Lower leg skin (tissue), 4 donors: ENCODE measurements at regions not wholly inside any gene's neighbourhood (a gene's known extent, or its start where the extent isn't known, plus 50 kb on each side); places are given as distances from the start of the nearest gene placed in this dataset.
A peak's percentile ranks its signal among the peaks of the same experiment; 100 is the strongest.
"Not testable (repeated sequence)": the region's sequence is repeated elsewhere in the genome, so short reads cannot be mapped to it uniquely, and the experiment has no call there.

ENCODE experiments used
- DNase-seq, 2 donors: peaks; one replicate each; pipeline ENCODE4 v3.0.0-alpha.2; 2019; ENCODE audit warnings: low spot score in 2 of 2
- H3K4me3 ChIP-seq: fragments of 200-600 bp; sonication (generic); 2 replicates; pipeline ENCODE4 v1.5.1; 2017; ENCODE audit warnings: mild to moderate bottlenecking, low read depth; ENCODE audit not compliant: poor library complexity, severe bottlenecking
- CTCF ChIP-seq, 3 donors: fragments of 450-650 bp; IDR thresholded peaks; one replicate each; pipeline ENCODE4 v1.5.1; 2016; ENCODE audit warnings: antibody characterized with exemption in 3 of 3, mild to moderate bottlenecking in 3 of 3, moderate library complexity in 2 of 3
- POLR2A ChIP-seq, 2 donors: fragments of 450-650 bp; IDR thresholded peaks; one replicate each; pipeline ENCODE4 v1.6.1; 2016 to 2017; ENCODE audit warnings: antibody characterized with exemption in 2 of 2, mild to moderate bottlenecking in 1 of 2, moderate library complexity in 1 of 2
- WGBS, 2 donors: methylation state at CpG; one replicate each; pipeline ENCODE4 v1.1.5; 2018; 5-methylcytosine and 5-hydroxymethylcytosine counted together
- intact Hi-C: fragments of 100-400 bp; cut with DNase I; formaldehyde crosslinking; loops from one replicate; pipeline ENCODE4 v1.15.0; 2023; ENCODE audit warnings: low total_unique reads

- H3K4me3 ChIP-seq = no peak overlapping the region
- 80 to 83% methylated on average over 8 of the region's 8 CpGs for WGBS, 2 donors
- TF ChIP-seq CTCF (IDR thresholded peaks at IDR 0.05) = no peak
- no peak for TF ChIP-seq POLR2A (IDR thresholded peaks at IDR 0.05)
- intact Hi-C loops = no loop called here
- DNase-seq = no peak
These were observed 188.7 kb upstream of the RAI14 start for GRCh38 chr5:34467436-34467835.

GRCh38 chr5:34467984-34468383, 188.1 kb upstream of the RAI14 start:
- intact Hi-C loops, DNase-seq, H3K4me3 ChIP-seq: not testable (repeated sequence)
- 35 to 48% methylated on average over 3 of the region's 3 CpGs for WGBS, 2 donors

DNA sequence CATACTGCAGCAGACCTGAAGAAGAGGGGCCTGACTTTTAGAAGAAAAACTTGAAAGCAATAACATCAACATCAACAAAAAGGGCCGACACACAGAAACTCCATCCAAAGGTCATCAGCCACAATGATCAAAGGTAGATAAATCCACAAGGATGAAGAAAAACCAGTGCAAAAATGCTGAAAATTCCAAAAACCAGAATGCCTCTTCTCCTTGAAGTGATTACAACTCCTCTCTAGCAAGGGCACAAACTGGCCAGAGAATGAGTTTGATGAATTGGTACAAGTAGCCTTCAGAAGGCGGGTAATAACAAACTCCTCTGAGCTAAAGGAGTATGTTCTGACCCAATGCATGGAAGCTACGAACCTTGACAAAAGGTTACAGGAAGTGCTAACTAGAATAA, 186.2 kb upstream of the RAI14 start:
- DNase-seq = no peak
- 83 to 91% methylated on average over 3 of the region's 3 CpGs for WGBS, 2 donors
- H3K4me3 ChIP-seq = no peak overlapping the region
- intact Hi-C loops = no loop called here
- TF ChIP-seq CTCF (IDR thresholded peaks at IDR 0.05) (no peak), POLR2A (IDR thresholded peaks at IDR 0.05) (no peak)

DNA sequence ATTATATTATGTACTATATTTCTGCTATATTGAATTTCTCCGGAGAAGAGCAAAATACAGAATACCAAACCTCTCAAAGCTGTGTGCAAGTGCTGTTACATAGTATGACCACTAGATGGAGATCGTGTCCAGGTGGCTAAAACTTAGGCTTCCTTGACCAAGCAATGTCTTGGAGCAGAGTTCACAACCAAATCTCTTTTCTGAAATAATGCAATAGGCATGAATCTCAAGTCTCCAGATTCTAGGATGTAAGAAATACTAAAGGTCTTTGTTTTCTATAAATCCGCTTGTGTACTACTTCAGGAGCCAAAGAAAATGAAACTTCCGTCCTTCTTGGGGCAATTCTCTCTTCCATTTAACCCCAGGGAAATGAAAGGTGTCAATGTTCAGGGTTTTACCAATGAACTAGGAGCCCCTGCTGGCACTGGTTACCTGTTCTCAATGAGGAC, 181.5 kb upstream of the RAI14 start:
- no peak for TF ChIP-seq POLR2A (IDR thresholded peaks at IDR 0.05)
- TF ChIP-seq CTCF (IDR thresholded peaks at IDR 0.05) = peak in 1 of 3 donors; percentile 68
- no peak overlapping the region for H3K4me3 ChIP-seq
- DNase-seq = no peak
- WGBS, 2 donors = 28 to 30% methylated on average over 4 of the region's 4 CpGs
- intact Hi-C loops = no loop called here

DNA sequence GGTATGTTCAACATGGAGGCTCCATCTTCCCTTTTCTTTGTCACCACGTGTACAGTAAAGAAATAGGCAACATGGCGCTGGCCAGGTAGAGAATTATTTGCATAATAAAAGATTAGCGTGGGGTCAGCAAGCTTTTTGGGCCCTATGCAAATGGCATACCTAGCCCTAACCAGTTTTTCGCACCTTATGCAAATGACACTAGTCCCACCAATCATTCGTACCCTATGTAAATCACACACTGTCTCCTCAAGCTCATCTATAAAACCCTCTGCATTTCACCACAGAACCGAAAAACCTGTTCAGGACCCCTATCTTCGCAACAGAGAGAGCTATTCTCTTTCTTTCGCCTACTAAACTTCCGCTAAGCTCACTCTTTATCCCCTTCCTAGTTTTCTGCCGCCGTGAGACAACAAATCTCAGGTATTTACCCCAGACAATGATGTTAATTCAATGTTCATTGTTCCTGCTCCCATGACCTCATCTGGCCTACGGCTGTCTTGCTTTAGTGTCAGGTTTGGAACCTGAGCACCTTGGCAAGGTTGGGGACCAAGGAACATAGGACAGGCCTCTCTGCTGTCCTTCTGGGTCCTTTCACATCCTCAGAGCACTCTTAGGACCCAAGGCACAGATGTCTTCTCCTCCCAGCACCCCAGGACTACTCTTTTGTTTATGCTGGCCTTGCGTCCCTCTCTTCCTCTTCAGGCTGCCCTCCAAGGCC, 180.7 kb upstream of the RAI14 start:
- no peak for DNase-seq
- intact Hi-C loops = no loop called here
- H3K4me3 ChIP-seq = no peak overlapping the region
- WGBS, 2 donors = 82 to 83% methylated on average over 13 of the region's 13 CpGs
- TF ChIP-seq CTCF (IDR thresholded peaks at IDR 0.05) (no peak), POLR2A (IDR thresholded peaks at IDR 0.05) (no peak)

GRCh38 chr5:34476941-34477565, 179.1 kb upstream of the RAI14 start:
- TF ChIP-seq CTCF (IDR thresholded peaks at IDR 0.05) (no peak), POLR2A (IDR thresholded peaks at IDR 0.05) (no peak)
- intact Hi-C loops = no loop called here
- H3K4me3 ChIP-seq = no peak overlapping the region
- 77 to 80% methylated on average over 12 of the region's 12 CpGs for WGBS, 2 donors
- no peak for DNase-seq
